Activated CD4-positive, alpha-beta T cell treated with anti-CD3 and anti-CD28 coated beads, Interleukin-10, Interleukin-2, amounts not matched to agents 100 ng/mL and 50 ng/mL, durations not matched to agents 16 hours and 8 hours (primary cell): ENCODE measurements at regions not wholly inside any gene's neighbourhood (a gene's known extent, or its start where the extent isn't known, plus 50 kb on each side); places are given as distances from the start of the nearest gene placed in this dataset.
A peak's percentile ranks its signal among the peaks of the same experiment; 100 is the strongest.

Experiments used
- DNase-seq: peaks from one replicate; pipeline ENCODE4 v3.0.0-alpha.2; 2020

GRCh38 chr1:212528501-212528900 is 80.1 kb upstream of the ATF3 start:
- no peak for DNase-seq

- no peak for DNase-seq
Measured at GRCh38 chr1:212529211-212529741, 79.3 kb upstream of the ATF3 start.

DNA sequence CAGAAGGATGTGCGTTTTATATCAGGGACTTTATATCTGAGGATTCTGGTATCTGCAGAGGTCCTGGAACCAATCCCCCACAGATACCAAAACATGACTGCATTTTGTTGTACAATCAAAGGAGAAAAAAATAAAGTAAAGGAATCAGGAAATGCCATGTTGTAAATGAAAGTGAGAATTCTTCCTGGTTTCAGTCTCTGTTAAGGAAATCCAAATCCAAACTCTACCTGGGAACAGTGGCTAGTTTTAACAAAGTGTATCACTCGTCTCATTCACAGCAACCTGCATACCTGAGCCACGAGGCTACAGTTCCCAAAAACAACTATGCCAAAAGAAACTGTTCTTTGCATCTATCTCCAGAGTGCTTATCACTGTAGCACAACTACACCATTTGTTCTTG is 77.3 kb upstream of the ATF3 start:
- DNase-seq: no peak

GRCh38 chr1:212531796-212532195 is 76.8 kb upstream of the ATF3 start:
- DNase-seq: no peak

DNA sequence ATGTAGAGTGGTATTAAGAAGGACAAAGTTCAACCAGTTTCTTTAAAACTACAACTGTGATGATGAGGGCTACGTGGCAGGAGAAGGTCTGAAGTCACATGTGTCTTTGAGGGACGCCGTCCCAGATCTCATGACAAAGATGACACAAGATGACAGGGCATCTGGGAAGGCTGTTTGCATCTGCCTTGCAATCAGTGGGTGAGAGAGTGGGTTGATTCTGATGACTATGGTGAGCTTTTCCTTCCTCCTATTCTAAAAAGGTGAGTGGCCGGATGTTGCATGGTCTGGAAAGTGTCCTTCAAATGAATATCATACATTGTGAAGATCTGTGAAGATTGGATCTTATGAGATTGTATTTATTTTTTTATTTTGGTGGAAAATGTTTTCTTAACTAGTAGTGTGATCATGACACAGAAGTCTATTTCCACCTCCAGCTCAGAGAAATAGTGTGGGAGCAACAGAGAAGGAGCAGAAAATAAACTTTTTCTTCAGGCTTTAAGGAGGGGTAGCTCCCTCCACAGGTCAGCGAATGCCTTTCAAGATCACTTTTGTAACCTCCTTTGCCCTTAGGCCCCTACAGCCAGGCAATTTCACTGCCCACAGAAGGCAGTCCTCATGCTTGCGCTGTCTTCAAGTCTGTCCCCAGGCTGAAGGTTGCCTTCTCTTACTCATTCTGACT is 76.0 kb upstream of the ATF3 start:
- no peak for DNase-seq

DNA sequence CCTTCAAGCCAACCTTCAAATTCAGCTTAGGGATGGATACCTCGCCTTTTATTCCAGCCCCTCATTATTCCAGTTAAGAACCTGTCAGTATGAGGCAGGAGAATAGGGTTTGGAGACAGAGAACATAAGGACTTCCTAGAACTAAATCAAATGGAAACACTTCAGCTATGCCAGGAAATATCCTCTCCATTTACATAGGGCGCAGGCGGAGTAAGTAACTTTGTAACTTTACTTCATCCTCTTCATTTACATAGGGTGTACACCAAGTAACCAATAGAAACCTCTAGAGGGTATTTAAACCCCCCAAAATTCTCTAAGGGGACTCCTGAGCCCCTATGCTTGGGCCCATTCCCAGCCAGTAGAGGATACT is 75.4 kb upstream of the ATF3 start:
- no peak for DNase-seq

DNA sequence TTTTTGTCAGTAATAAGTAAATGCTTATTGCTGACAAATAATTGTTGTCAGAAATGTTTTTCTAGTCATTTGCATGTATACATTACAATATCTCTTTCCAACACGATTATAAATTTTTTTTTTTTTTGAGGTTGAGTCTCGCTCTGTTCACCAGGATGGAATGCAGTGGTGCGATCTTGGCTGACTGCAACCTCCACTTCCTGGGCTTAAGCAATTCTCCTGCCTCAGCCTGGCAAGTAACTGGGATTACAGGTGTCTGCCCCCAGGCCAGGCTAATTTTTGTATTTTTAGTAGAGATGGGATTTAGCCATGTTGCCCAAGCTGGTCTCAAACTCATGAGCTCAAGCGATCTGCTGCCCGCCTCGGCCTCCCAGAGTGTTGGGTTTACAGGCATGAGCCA is 72.0 kb upstream of the ATF3 start:
- no peak for DNase-seq

GRCh38 chr1:212537610-212538009 is 71.0 kb upstream of the ATF3 start:
- DNase-seq: no peak

GRCh38 chr1:212539737-212540430 is 68.7 kb upstream of the ATF3 start:
- DNase-seq: no peak

DNA sequence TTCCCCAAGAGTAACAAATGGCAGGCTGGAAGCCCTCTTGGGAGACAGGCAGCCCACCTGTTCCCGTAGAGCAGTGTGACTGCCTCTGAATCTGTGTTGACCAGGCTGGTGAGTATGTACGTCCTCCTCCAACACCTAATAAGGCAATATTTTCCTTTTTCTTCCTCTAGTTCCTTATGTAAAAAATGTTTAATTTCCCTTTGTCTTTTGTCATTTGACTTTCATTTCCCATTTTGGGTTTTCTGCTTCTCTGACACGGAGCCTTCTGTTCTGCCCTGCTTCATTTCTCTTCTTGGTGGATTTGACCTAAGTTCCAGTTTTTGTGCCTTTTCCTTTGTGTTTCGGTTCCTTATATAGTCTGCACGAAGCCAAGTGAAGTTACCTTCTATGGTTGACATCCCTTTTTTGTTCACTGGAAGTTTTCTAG is 65.8 kb upstream of the ATF3 start:
- DNase-seq: no peak

- no peak for DNase-seq
Measured at GRCh38 chr1:212544110-212544509, 64.5 kb upstream of the ATF3 start.

DNA sequence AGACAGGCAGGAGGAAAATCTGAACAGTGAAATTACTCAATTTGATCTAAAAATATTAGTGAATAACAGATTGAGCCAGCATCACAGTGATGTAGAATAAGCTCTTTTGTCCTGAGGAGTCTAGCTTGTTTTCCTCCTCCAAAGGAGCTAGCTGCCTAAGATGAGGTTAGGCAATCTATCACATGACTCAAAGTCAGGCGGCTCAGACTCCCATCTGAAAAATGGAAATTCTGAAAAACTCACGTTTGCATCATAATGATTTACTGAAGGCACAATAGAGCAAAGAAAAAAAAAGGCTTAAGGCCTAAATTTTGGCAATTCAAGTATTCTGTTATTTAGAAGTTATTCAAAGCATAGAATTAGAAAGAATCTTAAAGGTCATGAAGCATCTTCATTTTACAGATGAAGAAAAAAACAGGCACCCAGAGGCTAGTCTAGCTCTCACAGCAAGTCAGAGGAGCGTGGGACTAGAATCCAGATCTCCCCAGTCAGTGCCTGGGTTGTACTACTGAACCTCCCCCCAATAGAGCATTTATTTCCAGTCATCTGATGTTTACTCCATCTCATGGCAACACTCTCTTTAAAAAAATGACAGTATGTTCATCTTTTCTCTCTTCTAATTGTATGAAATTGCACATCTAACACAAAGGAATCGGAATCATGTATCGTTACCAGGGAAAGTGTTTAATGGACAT is 62.5 kb upstream of the ATF3 start:
- DNase-seq: no peak

DNA sequence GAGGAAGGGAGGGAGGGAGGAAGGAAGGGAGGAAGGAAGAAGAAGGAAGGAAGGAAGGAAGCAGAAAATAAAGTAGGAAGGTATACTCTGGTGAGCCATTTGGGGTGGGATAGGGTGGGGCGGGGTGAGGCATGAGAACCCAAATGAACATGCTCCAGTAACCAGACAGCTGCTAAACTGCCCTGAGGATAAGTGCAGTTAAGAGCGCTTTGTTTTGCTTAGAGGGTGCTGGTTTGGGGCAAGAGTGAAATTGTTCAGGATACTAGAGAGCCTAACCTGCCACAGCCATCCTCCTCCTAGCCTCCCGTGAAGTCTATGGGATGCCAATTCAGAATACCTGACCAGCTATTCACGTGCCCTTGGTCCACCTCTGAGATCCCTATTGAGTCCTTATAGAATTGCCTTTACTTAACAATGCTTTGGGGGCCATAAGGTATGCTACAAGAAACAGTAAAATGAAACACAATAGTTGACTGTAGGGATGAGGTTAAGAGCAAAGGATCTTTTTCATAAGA is 59.0 kb upstream of the ATF3 start:
- DNase-seq: no peak

DNA sequence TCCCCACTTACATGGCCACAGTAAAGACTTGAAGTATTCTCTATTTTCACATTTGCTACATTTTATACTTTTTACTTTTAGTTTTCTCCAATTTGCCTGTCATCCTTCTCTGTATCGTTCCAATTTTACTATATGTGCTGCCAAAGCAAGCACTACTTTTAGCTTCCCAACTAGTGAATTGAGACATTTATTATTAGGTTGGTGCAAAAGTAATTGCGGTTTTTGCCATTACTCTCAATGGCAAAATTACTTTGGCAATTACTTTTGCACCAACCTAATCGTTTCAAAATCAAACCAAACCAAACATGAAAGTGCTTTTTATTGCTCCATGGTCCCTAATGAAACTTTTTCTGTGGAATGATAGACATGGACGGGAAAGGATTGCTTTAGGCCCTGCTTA is 56.6 kb upstream of the ATF3 start:
- no peak for DNase-seq

- DNase-seq: no peak
Measured at GRCh38 chr1:212553676-212554075, 54.9 kb upstream of the ATF3 start.

GRCh38 chr1:212554401-212554800 is 54.2 kb upstream of the ATF3 start:
- no peak for DNase-seq

- no peak for DNase-seq
Measured at GRCh38 chr1:212555426-212555825, 53.1 kb upstream of the ATF3 start.

DNA sequence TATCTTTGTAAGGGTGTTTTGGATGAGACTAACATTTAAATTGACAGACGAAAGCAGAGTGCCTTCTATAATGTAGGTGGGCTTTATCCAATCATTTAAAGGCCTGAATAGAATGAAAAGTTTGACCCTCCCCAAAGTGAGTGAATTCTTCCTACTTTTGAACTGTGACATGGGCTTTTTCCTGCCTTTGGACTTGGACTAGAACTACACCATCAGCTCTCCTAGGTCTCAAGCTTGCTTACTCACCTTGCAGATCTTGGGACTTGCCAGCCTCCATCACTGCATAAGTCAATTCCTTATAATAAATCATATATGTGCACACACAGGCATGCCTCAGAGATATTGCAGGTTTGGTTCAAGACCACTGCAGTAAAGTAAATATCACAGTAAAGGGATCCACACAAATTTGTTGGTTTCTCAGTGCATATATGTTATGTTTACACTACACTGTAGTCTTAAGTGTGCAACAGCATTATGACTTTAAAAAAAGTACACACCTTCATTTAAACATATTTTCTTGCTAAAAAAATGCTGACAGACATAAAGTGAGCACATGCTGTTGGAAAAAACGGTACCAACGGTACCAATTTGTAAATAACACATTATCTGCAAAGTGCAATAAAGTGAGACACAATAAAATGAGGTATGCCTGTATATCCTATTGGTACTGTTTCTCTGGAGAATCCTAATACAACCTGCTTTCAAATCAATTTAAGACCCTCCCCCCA is 51.6 kb upstream of the ATF3 start:
- DNase-seq: no peak

DNA sequence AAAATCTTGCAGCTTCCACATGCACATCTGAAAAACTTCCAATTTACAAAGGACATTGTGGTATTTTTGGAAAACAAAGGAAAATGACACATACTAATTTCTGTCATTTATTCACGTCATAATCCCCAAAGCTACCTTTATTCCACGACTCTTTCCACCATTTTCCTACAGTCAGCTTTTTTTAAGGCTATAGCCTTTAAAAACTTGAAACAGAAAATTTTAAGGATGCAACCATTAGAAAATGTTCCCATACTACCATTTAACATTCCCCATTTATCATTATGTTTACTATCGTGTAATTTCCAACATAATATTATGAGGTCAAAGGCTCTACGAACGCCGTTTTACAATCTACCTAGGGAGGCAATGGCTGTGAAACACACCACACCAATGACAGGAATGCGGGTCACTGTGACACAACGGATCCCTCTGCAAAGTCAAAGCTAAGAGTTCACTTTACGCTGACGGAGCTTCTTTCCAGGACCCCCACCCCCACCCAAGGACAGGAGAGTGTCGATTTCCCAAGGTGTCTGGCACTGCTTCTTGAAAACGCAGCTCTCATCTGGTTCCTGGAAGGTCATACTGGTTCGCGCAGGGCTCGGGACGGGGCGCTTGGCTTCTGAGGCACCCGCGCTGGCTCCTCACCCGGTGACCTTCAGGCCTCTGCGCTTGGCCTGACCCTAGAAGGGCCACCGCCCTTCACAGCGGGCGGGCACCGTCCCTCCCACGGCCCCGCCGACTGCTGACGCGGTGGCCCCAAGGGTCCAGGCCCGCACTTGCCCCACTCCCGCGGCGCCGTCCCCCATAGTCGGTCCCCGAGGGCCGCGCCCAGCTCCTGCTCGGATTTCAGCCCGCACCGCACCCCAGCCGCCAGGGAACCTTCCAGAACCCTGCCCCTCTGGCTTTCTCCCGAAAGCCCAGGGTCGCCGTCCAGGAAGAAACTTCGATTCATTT is 50.5 kb upstream of the ATF3 start:
- DNase-seq: no peak

- peak; percentile 94 for DNase-seq
Measured at GRCh38 chr1:212558693-212559480, 49.7 kb upstream of the ATF3 start.
